ENCODE measurements at regions not wholly inside any gene's neighbourhood (a gene's known extent, or its start where the extent isn't known, plus 50 kb on each side); places are given as distances from the start of the nearest gene placed in this dataset.

- ATAC-seq (no peak), DNase-seq (ENCODE audit: low read depth, low spot score) (no peak)
- ChIA-PET RAD21 (ENCODE audit: low non-redundant PET in 1 of 2, low total read pairs in 2 of 2, uncharacterized antibody in 2 of 2, unreplicated experiment in 2 of 2) (no interaction called here), POLR2A (no interaction called here), CTCF (no interaction called here)
- Histone ChIP-seq H4K20me1 (ENCODE audit: insufficient read depth) (no peaks in the 10 kb centered on the region), H3K4me1 (ENCODE audit: control insufficient read depth in 1 of 2, insufficient read depth in 2 of 2, low read length in 2 of 2) (no peaks in the 10 kb centered on the region), H3K36me3 (ENCODE audit: control insufficient read depth in 1 of 2, insufficient read depth in 2 of 2, low read length in 2 of 2) (no peaks in the 10 kb centered on the region), H3K9me3 (ENCODE audit: control insufficient read depth in 1 of 2, insufficient read depth in 1 of 2, low read depth in 1 of 2, low read length in 2 of 2) (no peaks in the 10 kb centered on the region), H2AFZ (ENCODE audit: low read depth, low read length, poor library complexity, severe bottlenecking) (no peak overlapping the region), H3K79me2 (ENCODE audit: insufficient read depth, low read length) (no peaks in the 10 kb centered on the region), H3K27me3 (ENCODE audit: insufficient read depth, low read length) (no peaks in the 10 kb centered on the region), H3K27ac (ENCODE audit: low read depth, low read length) (no peak overlapping the region), H3K4me3 (replicated peaks in 1 of 2; ENCODE audit: low read depth in 1 of 2, low read length in 2 of 2) (no peak overlapping the region), H3K9ac (ENCODE audit: low read length) (no peak overlapping the region), H3K4me2 (ENCODE audit: low read length) (no peak overlapping the region), H3K9me2 (ENCODE audit: insufficient read depth) (no peaks in the 10 kb centered on the region)
- TF ChIP-seq YY1 (IDR thresholded peaks at IDR 0.05; ENCODE audit: extremely low read depth, insufficient replicate concordance, low read depth, low read length), result no peak
- TF ChIP-seq CTCF (IDR thresholded peaks at IDR 0.05 in 2 of 3, conservative IDR thresholded peaks at IDR 0.05 in 1 of 3; ENCODE audit: borderline replicate concordance in 1 of 3, insufficient read depth in 1 of 3, low read depth in 2 of 3, low read length in 2 of 3), result no peak
- TF ChIP-seq, protein P1, sequence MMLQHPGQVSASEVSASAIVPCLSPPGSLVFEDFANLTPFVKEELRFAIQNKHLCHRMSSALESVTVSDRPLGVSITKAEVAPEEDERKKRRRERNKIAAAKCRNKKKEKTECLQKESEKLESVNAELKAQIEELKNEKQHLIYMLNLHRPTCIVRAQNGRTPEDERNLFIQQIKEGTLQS (IDR thresholded peaks at IDR 0.05), result no peak
- no peak for TF ChIP-seq ZBTB33 (IDR thresholded peaks at IDR 0.05; ENCODE audit: extremely low read depth, insufficient replicate concordance, low read length)
- TF ChIP-seq POLR2A (IDR thresholded peaks at IDR 0.05; ENCODE audit: borderline replicate concordance, extremely low read depth, insufficient read depth, insufficient read length), result no peak
- TF ChIP-seq EZH2phosphoT487 (IDR thresholded peaks at IDR 0.05; ENCODE audit: borderline replicate concordance), result no peak
- TF ChIP-seq, protein P2, sequence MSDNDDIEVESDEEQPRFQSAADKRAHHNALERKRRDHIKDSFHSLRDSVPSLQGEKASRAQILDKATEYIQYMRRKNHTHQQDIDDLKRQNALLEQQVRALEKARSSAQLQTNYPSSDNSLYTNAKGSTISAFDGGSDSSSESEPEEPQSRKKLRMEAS (IDR thresholded peaks at IDR 0.05), result no peak
- no TSS peak for BruUV-seq (replicated peaks)
- intact Hi-C loops (cut with micrococcal nuclease), result no loop called here
Measured at GRCh38 chr5:68994645-68995044, 99.2 kb upstream of the SLC30A5 start.

Measured in HCT116 (cell line).